DMS 273 (cell line): ENCODE measurements at regions not wholly inside any gene's neighbourhood (a gene's known extent, or its start where the extent isn't known, plus 50 kb on each side); places are given as distances from the start of the nearest gene placed in this dataset.

Experiments used
- DNase-seq: peaks from one replicate; lab custom pipeline; 2025; ENCODE audit not compliant: unreplicated experiment; lab: John Stamatoyannopoulos, UW

DNA sequence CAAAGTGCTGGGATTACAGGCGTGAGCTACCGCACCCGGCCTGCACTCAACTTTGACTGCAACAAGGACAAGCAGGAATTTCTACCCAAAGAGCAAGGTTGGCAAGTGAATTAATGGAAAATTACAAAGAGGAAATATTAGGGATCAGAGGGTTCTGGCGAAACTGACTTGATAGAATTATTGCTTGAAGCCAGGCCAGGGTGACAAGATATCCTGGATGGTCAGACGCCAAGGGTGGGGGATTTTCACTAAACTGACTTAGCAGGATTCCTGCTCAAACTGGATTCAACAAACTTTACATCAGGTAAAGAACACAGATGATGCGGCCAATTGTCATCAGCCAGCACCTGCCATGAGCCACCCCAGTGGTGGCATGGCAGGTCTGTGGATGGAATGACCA, 603.6 kb upstream of the MGMT start:
- DNase-seq: no peak

DNA sequence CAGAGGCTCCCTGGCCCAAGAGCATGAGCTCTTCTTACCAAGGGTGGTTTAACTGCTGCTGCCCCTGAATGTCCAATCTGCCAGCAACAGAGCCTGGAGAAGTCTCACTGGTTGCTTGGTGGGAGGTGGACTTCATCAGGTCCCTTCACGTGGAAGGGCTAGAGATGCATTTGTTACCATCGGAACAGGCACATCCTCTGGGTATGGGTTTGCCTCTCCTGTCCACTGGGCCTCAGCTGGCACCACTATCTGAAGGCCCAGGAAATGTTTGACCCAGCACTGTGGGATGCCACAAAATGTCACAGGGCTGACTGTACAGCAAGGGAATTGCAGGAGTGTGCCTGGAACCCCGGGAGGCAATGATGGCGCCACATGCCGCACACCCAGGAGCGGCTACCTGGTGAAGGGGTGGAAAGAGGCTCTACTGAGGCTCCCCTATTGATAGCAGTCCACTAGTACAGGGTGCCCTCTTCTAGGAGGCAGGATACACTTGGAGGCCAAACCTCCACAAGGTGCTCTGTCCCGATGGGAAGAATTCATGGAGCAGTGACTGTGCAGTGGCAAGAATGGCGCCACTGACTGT, 603.1 kb upstream of the MGMT start:
- no peak for DNase-seq

DNA sequence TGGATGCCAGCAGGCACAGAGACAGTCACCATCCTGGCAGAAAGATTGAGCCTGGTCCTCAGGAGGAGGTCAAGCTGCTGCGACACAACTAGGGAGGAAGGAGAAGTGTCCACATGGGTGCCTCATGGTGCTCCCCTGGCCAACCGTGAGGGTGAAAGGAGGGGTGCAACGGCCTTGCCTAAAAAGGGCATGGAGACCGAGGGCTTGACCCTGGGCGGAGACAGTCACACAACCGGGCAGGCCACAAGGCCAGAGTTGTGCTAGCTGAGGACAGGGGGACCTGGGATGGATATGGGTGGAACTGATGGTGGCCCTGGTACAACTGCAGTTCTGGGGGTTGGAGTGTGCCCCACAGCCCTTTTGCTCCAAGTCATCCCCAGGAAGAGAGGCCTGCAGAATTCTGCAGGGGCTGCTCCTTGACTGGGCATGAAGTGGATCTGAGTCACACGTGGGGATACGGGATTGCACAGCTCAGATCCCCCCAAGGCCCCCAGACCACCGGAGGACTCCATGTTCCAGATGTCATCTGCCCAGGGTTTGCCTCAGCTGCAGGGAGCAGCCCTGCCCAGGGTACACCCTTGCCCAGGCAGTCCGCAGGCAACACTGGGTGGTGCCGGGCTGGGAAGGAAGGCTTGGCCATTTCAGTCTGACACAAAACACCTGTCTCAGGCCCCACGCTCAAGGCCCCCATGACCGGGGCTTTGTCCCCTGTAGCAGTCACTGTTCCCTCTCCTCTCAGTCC, 602.3 kb upstream of the MGMT start:
- DNase-seq: no peak

DNA sequence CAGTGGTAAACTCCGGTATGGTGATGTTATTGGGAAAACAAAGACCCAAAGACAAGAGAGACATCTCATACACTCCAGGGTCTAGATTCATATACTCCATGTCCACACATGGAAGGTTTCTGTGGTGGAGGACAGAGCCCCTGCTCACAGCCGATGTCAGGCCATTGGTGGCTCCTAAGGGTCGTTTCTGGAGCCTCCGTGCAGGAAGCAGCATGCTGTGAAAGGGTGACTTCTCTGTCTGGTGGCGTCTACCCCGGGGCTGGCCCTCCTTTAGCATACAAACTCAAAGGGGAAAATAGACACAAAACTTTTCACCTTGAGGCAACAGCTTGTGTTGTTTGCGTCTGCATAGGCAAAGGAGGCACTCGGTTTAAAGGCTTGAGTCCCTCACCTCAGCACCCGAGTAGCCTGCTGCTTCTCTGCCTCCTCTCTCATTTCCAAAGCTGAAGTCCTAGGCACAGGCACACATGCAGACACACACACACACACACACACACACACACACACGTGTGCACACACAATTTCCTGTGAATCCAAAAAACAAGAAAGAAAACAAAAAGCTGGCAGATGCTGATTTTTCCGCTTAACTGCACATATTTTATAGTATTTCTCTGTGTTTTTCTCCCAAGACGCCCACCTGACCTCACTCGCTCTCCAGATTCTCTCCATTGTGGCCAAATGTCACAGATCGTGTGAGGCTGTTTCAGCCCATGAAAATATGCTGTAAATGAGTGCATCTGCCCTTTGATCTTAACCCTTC, 601.4 kb upstream of the MGMT start:
- DNase-seq: peak; percentile 15

DNA sequence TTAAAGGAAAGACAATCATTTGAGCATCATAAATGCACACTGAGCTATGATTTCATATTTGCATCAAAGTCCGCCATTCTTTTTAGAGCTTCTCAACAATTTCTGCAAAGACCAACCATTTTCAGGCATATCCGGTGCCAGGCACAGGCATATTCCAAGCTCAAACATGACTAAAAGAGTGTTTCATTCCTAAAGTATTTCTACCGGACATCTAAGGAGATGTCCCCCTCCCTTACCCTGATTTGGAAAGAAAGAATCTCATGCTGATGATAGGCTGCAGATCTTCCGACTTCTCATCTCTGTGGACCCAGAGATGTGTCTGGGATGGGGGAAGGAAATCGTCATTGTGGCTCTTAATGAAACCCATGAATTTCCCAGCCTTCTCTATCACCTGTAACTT, 600.5 kb upstream of the MGMT start:
- no peak for DNase-seq

DNA sequence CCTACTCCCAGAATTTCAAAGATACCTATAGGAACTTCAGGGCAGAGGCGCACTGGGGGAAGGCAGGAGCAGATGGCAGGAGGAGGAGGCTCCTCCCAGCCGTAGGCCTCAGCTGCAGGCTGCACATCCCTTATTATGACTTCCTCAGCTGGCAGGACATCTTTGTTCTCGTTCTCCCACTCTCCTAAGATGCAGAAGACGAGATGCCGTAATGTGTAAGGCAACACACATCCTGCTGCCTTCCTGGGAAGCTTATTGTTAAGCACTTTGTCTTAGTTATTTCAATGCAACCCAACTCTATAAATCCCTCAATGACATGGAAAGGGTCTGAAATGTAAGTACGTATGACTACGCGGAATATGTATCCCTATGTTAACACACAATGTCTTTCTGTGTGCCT, 599.8 kb upstream of the MGMT start:
- peak; percentile 6 for DNase-seq

DNA sequence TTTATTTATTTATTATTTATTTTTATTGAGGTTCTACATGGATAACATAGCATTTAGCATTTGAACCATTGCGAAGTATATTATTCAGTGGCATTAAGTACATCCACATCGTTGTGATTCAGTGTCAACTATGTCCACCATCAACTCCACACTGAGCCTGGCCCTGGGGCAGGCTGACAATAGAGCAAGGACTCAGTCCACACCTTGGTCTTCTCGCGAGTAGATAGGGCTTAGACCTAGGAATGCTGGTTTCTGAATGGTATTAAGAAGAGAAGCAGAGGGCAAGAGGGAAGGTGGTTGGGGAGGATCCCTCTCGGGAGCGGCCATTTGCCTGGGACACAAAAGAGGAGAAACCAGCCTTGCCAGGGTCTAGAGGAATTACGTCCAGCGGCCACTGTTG, 599.2 kb upstream of the MGMT start:
- no peak for DNase-seq

DNA sequence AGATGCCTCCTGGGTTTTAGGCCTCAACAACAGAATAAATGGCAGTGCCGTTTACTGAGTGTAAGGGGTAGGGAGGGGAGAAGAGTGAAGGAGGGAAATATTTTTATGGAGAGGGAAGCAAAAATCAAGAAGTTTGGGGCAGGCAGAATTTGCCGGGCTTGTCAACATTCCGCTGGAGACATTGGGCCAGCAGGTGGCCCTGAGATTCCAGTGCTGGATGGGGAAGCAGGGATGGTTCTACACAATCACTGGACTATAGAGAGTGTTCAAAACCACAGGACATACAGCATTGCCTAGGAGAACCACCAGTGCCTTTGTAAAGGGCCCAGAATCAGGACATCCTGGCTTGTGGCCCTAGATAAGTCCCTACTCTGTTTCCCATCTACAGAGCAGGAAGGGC, 598.6 kb upstream of the MGMT start:
- no peak for DNase-seq

DNA sequence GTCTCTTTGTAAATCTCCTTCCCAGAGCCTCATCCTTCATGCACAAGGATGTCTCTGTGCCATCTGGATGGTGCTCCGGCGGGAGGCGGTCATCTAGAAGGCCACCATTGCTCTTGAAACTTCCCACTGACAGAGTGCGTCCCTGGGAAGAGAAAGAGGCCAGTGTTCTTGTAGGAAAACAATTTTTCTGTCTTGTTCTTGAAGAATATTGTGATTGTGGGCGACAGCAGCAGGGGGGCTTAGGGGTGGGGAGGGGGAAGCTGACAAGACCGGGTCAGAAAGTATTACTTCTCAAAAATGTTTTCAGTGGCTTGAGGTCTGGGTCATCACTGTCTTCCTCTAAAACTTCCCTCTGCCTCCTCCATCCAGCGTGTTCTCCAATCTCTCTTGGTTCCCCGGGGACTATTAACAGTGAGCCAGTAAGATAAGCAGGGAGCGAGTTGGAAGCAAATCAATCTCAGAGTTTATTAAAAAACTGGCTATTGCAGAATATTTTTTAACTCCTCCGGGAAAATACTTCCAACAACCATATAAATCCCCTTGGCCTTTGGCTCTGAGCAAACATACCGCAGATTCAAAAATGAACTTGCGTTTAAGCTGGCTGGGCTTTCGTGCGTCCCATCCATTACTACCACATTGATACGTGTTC, 597.8 kb upstream of the MGMT start:
- no peak for DNase-seq

DNA sequence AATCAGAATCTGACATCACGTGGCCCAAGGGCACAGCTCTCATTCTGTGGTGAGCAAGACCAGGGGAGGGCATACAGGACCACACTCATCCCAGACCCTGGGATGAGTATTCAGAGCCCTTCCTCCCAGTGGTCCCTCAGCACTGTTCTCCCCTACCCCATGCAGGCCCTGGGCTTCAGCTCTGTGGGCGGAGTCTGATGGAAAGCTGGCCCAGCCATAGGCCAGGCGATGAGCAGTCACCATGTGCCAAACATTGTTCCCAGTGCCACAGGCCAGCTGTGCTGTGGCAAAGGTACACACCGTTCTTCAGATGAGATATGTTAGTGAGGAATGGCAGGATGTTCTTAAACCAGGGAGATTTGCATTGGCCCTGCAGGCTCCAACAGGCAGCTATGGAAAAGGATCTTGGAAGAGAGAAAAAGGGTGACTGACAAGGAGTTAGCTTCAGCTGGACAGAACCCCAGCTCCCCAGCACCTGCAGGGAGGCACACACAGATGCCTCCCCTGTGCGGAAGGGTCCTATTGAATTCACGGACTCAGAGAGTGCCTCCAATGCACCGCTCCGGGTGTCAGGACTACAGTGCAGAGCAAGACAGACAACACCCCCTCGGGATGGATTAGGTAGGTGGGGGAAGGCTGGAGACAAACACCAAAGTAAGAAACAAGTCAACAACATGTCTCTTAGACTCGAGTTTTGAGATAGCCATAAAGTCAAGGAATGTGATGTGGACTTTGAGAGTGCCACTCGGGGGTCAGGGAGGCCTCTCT, 596.0 kb upstream of the MGMT start:
- DNase-seq: no peak

DNA sequence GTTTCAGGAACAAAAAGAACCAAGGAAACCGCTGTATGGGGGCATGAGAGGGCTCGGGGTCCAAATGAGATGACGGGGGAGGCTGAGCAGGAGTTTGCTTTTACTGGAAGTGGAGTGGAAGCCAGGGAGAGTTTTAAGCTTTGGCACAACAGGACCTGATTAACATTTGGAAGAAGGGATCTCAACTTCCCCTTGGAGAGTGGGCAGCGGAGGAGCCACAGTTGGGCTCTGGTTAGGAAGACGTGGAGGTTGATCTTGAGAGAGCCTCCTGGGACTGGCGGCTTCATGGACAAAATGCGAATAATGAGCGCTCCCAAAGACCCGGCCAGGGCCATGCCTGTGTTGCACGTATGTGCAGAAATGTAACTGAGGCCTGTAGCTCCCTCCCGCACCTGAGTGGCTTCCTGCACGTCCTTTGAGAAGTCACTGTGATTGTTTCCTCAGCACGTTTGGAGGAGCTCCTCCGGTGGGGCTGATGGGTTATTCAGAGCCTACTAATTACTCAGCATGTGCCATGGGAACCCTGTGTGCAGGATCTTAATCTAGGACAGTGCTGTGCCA, 595.3 kb upstream of the MGMT start:
- DNase-seq: no peak

DNA sequence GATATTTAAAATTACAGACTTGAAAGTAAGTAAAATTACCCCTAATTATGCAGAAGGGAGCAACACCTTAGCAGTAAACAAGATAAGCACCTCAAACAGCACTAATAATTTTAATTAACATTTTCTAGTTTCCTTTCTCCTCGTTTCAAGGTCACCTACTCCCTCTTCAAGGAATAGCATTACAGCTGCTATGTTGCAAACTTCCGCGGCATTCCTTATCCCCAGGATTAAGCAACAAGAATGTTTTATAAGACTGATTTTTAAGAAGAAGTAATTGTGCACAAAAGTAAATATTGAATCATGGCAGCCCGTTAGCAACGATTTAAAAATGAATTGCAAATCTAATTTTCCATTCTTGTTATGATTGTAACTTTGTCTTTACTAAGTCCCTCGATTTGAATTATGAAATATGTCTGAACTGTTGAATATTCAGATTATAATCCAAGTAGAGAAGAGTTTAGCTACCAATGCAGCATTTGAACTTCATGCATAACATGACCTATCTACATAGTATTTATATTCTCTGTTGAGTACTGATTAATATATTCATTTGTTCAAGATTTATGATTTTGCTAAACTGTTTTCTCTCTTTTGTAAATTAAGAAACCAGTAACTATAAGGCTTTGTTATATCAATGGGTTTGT, 593.5 kb upstream of the MGMT start:
- no peak for DNase-seq

DNA sequence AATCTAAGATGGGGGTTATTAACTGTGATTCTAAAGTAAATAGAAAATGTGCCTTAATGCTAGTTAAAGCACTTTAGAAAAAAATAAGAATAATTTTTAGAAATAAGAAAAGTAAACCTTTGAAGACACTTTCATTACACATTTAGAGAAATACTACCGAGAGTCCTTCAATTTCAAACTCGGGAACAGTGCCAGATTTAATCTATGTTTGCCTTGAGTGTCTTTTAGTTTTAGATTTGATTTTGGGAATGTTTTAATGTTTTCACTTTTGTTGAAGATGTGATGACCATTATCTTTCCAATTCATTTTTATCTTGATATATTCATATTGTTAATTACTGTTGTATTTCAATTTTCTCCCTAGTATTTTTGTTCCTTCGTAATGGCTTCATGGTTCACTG, 592.7 kb upstream of the MGMT start:
- DNase-seq: no peak

DNA sequence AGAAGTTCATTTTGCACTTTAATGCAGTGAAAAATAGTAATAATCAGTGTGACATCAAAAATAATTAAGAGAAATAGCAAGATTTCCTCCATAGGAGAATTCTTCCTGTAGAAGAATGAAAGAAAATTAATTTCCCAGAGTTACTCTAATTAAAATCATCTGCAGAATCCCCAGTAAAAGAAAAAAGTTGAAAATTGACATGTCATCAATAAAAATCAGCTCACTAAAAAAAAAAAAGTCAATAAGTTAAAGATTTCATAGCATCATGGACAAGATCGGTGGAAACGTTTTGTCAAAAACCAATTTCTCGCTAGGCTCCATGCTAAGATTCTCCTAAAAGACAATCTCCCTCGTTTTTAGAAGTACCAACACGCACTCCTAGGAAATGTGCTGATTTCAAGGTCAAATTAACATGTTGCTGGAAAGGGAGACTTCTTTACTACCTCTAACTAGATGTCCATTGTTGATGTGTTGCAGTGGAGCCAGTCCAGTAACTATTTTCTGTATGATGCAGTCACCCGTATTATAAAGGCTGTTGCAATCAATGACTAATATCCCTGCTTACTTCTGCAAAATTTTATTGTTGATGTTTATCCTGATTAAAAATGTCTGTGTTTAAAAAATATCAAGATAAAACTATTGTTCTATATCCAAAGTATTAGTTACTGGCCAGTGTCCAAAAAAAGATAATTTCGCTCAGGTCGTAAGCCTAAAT, 591.9 kb upstream of the MGMT start:
- DNase-seq: no peak

DNA sequence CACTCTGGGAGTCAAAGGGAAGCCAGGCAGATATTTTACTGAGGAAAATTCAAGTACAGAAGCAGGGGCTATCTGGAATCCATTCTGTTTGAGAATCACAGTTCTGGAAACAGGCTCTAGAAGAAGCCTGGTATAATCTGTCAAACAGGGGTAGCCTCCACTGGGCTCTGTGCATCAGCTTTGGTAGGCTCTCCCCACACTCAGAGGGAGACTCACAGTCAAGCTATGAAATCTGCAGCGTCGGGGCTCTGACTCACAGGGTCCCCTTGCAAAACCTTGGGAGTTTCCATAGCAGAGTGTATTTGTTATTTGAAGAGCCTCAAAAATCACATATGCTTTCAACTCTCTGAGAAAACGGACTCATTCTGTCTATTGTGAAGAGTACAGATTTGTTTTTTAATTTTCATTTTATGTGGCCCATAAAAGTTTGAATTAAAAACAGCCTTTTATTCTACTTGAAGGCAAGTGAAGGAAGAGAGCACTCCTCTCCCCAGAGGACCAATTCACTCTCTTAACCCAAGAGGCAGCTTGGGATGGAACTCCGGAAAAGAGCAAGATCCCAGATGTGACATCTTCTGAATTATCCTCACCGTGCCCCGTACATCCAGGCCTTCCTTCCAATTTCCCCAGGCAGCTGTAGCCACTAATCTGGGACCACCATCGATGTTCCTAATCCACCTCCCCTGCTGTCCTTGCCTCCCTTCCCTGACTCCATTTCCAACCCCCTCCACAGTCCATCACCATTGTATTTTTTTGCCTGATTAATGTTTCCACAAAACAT, 590.9 kb upstream of the MGMT start:
- DNase-seq: no peak

DNA sequence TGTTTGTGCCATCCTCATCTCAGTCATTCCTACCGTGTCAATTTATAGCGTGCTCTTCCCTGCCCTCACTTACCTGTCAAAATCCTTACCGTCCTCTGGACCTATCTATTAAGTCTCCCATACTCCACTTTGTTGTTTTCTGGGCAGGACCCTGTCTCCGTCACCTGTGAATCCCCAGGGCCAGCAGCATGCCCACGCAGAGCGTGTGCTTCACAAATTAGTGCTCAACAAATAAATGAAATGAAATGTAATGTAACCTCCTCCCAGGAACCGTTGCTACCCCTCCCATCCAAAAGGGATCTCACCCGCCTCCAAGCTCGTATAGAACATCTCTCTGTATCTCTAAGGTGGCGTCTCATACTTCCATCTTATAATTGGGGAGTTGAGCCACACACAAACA, 589.9 kb upstream of the MGMT start:
- DNase-seq: no peak

DNA sequence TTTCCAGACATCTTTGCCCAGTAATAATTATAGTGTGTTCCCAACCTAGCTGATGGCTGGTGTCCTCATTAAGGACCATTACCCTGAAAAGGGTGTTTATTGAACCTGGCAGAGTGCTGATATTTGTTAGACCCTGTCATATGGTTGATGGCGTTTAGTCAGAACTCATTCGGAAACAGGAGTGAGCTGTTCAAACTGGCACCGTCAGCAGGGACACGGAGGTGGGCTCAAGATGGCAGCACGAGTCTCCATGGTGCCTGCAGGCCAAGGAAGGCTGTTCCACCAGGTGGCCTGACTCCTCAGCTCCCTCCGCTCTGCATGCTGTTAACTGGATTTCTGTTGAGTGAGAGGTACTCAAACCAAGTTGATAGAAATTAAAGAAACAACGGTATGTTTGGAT, 589.1 kb upstream of the MGMT start:
- no peak for DNase-seq

DNA sequence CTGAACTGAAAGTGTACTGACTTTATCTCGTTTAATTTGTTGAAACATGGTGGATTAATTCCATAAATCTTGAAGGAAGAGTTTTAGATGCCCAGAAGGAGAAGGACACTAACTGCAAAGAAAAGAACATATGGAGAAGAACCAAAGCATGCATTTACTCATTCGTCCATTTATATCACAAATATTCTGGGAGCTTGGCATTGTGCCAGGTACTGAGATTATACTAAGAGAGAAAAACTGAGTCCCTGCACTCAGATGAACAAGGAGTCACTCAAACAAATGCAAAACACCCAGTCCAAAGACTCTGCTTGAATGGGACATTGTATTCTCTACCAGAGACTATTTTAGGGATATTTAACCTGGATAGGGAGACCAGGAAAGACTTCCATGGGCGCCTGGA, 588.0 kb upstream of the MGMT start:
- DNase-seq: peak; percentile 5
